Glomerular visceral epithelial cell (primary cell): ENCODE measurements at regions not wholly inside any gene's neighbourhood (a gene's known extent, or its start where the extent isn't known, plus 50 kb on each side); places are given as distances from the start of the nearest gene placed in this dataset.

Experiments
- DNase-seq: peaks from one replicate; pipeline ENCODE4 v3.0.0-alpha.2; 2016; ENCODE audit errors: extremely low spot score

DNA sequence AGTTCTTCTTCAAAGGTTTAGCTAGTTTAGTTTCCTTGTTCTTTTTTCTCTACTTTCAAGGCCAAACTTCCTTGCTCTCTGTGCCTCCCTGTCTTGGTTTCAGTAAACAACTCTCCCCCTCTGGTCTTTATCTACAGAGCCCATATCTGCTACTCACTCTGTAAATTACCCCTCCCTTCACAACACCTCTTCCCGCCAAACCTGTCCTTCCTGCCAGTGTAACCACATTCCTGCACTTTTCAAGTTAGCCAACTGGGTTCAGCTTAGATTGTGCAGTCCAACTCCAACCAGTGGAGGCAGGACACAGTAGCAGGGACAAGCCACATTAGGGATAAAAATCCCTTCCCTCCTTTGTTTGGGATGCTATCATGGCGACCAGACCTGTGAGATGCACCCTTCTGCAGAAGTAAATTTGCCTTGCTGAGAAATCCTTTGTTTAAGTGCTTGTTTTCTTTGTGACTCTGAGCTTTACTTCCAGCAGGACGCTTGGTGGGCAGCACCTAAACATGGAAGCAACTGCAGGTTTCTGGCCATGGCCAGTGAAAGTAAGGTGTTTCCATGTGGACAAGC, 706.0 kb downstream of the KCNJ3 start:
- DNase-seq: no peak

DNA sequence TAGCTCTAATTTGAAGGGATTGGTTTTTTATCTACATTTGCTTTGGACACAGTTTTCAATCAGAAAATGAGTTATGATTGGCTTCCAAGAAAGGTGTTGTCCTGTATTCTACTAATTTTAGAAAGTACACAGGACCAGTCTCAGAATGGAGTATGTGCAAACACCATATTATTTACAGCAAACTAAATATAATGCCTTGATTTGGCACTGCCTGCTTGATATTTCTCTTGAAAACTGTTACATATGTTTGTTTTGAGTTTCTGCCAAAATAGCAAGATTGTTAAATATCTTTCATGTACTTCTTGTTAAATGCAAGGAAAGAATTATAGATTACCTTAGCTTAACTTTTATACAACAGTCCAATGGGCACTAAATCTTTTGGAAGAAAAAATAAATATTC, 694.9 kb downstream of the KCNJ3 start:
- DNase-seq: no peak

DNA sequence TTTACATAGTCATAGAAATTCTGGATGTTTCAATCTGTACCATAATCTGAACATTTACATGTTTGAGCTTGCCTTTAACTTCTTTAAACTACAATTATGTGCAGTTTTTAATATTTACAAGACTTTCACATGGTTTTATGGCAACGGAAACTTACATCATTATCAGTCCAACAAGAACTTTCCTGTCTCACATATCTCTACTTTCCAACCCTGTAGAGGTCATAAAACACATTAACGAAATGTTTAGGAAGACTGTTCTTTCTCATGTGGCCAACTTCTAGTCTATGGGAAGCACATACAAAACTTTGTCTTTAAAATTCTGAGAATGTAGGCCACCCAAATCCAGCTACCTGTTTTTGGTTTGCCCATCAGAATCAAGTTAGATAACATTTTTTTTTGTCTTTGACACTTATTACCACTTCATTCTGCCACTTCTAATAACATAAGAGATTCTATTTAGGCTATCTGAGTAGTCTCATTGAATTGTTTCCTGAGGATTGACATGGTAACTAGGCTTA, 693.2 kb downstream of the KCNJ3 start:
- no peak for DNase-seq

DNA sequence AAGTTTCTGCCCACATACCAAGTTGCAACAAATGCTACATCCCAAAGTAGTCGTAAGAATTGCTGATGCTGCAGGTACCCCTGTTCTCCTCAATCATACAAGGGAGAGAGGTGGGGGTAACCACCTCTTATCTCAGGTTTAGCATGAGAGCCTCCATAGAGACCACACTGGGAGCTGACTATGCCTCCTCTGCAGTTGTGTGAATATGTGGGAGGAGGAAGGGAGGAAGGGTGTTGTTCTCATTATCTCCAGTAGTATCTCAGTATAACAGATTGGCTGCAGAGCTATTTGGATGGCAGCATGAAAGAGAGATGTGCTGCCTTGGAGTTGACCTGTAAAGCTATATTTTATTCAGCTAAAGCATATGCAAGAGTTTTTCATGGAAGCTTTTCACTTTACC, 690.7 kb downstream of the KCNJ3 start:
- DNase-seq: no peak

DNA sequence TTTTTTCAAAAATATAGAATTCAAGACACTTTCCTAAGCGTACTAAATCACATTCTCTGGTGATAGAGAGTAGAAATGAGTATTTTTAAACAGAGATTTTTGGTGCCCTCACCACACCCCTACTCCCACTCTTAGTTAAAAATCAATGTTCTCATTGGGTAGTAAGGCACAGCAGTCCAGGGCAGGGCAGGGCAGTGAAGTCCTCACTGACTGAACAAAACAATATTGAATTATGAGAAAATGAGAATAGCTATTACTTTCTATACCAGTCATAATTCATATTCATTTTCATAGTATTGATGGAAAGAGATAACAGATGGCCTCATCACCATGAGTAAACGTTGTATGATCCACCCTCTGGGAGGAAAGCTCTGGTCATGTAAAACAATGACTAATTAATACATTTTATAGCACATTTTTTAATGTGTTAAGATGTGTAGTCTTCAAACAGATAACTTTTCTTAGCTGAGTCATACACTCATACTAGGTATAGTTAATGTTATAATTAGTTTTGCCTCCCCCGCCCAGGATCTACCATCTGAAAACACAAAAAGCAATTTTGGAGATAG, 686.1 kb downstream of the KCNJ3 start:
- DNase-seq: no peak

DNA sequence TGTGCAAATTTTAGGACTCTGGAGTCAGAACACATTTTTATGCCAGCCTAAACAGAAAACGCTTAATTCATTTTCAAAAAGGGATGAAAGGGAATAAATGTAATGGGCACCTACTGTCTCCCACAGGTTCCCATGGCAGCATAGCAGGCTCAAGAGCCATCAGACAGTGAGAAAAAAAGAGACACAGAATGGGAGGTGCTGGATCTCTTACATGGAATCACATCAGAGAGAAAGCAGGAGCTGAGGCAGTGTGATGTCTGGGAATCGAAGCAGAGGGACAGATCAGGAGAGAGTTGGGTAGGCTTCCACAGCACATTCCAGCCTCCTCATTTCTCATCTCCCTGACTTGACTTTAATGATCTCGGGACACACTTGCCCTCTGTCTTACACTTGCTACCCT, 684.3 kb downstream of the KCNJ3 start:
- DNase-seq: no peak

DNA sequence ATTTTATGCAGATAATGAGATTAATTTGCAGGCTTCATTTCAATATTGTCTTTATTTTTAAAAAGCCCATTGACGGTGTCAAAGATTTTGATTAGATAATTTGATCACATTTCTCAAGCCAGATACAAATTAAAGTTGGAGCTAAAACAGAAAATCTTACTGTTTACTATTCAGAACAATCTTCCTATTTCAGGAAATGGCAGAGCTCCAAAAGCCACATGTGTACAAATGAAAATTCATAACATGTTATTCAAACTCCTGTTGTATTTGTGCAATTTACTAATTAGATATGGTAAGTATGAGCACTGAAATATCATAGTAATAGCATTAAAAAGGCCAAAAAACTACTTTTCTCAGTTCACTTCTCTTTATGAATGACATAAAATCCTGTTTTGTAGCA, 682.9 kb downstream of the KCNJ3 start:
- no peak for DNase-seq

DNA sequence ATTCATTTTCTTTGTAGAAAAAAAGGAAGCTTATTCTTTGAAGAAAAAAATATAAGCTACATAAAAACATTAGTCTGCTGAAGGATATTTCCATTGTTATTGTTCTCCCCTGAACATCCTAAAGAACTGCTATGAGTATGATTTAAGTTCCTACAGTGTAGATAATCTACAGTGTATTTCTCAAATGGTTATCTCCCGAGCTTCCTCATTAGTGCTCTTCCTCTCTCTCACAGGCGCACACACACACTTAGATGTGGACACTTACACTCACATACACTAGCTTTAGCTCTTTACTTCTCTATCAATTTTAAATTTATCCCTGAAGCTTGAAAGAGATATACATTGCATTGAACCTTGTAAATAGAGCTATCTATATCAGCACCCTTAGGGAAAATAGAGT, 681.0 kb downstream of the KCNJ3 start:
- no peak for DNase-seq

DNA sequence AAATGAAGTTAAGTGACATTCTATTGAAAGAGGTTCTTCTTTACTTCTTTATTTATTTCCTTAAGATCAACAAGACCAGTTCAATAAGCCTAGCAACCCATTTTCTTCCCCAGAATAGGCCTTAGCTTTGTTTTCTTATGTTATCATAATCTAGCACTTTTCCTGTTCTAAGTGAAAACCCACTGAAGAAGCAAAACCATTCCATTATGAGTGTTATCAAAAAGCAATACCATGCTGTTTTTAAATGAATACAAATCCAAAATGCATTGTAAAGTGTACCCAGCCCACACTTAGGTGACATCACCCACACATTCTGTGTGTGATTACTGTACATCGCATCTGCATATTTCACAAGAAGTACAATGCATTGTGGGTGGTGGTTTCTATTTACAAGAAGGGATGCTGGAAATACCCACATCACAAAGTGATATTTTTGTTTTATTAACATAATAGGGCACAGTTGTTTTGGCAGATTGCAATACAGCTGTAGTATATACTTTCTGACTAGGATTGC, 679.5 kb downstream of the KCNJ3 start:
- no peak for DNase-seq

DNA sequence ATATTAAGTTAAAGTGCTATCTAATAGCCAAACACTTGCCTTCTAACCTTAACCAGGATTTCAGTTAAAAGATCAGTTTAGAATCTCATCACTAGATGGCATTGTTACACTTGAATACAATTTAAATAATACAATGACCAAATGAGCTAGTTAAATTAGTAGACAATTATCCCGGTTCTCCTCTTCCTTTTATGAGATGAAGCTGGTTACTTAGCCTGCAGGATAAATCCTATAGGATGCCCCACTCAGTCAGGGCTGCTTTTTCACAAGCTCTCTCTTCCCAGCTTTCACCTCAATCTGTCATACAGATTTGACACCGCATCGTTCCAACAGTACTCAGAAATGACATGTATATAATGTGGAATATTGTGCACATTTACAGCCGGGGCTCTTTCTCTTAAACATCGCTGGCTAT, 678.8 kb downstream of the KCNJ3 start:
- DNase-seq: peak; percentile 18

DNA sequence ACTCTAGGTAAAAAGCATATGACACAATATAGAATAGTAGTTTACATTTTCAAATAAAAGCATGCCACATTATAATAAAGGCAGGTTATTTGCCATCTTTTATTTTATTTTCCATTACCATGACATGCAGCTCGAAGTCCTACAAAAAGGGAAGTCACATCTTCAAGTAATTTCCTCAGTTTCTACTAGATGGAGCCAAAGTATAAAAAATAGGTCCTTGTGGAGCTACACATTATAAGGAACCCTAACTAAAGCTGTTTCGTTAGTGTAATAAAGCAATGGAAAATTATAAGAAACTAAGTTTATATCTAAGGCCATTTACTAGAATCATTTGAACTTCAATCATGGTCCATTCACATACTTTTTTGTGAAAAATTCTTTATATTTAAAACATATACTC, 674.5 kb downstream of the KCNJ3 start:
- DNase-seq: peak; percentile 8

DNA sequence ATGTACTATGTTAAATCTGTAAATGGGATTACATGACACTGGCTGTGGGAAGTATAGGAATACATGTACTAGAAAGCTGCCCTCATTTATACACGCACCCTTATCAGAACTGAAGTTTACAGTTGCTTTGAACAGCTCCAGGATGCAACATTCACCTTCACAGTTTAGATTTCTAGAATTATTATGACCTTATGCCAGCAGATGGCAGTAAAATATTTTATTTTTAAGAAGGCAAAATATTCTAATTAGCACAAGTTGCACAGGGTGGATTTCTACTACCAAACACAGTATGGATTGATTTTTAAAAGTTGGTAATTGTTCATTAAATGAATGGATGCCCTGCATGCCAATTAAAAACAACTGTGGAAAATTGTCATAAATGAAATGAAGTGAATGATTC, 670.4 kb downstream of the KCNJ3 start:
- DNase-seq: peak; percentile 11

DNA sequence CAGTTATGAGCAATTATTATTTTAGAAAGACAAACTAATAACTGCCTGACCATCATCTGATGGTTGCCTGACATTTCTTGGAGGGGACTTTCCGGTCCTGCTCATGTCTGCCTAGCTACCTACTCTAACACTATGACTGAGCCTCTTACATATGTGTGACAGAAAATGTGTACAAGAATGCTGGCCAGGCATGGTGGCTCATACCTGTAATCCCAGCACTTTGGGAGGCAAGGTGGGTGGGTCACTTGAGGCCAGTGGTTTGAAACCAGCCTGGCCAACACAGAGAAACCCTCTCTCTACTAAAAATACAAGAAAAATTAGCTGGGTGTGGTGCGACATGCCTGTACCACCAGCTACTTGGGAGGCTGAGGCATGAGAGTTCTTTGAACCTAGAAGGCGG, 666.3 kb downstream of the KCNJ3 start:
- no peak for DNase-seq

DNA sequence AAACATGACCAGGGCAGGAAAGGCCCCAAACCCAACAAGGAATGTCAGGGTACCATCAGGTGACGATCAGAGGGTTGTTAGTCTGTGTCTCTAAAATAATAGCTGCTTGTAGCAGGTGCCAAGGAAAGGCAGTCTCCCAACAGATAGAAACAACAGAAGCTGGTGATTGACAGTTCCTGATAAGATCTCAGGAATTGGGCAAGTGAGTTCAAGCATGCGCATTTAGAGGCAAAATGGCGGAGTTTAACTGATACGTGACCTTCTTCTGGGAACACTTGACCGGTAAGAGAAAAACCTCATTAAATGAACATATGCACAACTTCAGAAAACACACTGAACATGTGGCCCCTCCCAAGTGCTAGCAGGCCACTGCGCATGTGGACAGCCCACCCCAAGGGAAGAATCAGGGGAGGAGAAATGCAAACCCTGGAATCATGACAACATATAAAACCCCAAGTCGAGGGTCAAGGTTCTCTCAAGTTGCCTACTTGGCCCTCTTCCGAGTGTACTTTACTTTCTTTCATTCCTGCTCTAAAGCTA, 664.9 kb downstream of the KCNJ3 start:
- no peak for DNase-seq

DNA sequence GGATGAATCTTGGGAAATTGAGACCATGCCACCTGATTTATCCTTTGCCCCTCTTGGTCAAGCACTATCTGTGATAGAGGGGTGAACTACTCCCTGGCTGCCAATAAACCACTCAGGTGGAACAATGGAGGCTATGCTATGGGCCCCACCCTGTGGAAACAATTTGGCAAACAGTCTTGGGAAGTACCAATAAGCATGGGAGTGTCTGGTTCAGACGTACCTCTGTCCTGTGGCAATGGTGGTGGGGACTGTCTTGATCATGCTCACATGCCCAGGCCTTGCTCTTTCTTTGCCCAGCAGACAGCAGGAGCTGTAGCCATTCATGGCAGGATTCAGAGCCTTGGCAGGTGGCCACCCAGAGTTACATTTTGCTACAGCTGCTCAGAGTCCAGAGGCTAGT, 658.7 kb downstream of the KCNJ3 start:
- DNase-seq: no peak

DNA sequence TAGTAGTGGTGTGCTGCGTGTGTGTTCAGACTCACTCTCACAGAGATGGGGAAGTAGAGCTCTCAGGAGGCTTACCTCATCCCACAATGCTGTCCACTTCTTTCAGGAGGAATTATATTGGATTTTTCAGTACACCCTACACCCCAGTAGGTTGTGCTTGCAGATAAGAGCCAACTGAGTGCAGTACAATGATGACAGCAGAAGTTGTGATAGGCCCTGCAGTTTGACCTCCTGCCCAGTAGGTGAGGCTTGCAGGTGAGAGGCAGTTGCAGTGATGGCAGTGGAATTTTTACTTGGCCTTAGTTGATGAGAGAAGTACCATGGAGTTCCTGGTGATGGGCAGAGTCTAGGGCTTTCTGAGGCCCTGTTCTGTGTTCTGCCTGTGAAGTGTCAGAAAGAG, 657.8 kb downstream of the KCNJ3 start:
- no peak for DNase-seq

DNA sequence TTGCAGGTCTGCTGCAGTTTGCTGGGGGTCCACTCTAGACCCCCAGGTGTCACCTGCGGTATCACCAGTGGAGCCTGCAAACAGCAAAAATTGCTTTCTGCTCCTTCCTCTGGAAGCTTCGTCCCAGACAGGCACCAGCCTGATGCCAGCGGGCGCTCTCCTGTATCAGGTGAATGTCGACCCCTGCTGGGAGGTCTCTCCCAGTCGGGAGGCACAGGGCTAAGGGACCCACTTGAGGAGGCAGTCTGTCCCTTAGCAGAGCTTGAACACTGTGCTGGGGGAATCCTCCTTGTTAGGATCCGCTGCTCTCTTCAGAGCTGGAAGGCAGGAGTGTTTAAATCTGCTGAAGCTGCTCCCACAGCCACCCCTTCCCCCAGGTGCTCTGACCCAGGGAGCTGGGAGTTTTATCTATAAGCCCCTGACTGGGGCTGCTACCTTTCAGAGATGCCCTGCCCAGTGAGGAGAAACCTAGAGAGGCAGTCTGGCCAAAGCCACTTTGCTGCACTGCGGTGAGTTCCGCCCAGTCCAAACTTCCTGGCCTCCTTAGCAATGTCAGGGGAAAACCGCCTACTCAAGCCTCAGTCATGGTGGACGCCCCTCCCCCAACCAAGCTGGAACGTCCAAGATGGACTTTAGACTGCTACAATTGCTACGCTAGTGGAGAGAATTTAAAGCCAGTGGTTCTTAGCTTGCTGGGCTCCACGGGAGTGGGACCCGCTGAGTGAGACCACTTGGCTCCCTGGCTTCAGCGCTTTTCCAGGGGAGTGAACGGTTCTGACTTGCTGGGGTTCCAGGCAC, 652.5 kb downstream of the KCNJ3 start:
- no peak for DNase-seq

DNA sequence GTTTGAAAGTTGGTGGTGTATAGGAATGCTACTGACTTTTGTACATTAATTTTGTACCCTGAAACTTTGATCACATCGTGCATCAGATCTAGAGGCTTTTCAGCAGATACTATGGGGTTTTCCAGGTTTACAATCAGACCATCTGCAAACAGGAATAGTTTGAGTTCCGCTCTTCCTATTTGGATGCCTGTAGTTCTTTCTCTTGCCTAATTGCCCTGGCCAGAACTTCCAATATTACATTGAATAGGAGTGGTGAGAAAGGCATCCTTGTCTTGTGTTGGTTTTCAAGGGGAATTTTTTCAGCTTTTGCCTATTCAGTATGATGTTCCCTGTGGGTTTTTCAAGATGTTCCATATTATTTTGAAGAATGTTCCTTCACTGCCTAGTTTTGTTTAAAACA, 633.5 kb downstream of the KCNJ3 start:
- no peak for DNase-seq

DNA sequence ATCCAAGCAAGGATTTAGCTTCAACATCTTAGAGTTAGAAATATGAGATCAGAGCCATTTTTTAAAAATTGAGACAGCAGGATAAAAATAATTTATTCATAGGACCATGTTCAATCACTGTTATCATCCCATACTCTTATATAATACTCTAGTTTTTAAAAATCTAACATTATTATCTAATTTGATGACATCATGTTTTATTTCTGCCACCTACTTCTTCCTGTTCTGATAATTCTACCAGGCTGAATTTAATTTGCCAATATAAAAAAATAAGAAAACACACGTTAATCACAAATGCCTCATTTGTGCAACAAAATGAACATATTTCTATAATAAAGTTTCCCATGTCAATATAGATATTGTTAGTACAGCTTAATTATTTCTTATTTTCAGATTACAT, 621.7 kb downstream of the KCNJ3 start:
- DNase-seq: no peak

DNA sequence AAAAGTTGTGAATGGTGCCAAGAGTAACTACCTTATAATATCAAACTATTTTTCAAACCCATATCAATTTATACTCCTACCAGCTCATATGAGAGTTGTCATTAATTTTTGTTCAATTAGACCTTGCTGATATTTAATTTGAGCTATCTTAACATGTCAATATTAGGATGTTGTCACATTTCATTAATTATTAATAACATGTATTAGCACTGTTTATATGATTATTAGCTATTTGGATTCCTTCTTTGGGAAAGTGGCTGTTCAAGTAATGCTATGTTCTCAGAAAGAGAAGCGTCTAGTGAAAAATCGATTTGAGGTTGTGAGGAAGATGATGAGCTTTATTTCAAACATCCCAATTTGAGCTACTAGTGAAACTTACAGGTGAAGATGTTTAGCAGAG, 620.2 kb downstream of the KCNJ3 start:
- no peak for DNase-seq

DNA sequence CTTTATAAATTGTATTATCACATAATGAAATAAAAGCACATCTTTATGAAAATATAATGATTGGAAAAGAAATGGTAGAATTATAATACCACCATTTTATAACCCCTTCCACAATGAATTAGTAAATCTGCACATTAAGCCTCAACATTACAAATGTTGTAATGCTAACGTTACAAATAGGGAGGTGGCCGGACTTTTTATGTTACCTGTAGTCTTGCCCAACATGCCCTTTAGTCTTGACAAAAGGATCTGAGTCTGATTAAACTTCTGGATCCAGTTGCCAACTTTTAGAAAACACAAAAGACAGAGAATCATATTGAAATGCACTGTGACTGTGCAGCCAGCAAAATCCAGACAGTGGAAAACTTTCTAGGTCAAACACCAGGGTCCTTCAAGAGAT, 617.3 kb downstream of the KCNJ3 start:
- DNase-seq: no peak

DNA sequence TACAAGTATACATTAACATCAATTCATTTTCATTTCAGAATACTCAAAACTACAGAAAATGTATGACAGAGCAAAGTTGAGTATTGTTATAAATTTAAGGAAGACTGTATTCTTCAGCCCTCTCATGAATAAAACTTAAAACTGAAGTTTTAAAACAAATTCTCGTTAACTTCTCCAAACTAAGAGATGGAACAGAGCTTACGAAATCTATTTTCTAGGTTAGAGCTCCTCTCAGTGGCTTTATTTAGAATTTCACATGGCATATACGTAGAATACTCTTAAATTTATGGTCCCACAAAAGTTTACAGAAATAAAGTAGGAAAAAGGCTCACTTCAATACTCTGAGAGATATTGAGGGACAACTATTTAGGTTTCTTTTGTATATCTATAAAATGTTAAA, 612.1 kb downstream of the KCNJ3 start:
- peak; percentile 40 for DNase-seq

DNA sequence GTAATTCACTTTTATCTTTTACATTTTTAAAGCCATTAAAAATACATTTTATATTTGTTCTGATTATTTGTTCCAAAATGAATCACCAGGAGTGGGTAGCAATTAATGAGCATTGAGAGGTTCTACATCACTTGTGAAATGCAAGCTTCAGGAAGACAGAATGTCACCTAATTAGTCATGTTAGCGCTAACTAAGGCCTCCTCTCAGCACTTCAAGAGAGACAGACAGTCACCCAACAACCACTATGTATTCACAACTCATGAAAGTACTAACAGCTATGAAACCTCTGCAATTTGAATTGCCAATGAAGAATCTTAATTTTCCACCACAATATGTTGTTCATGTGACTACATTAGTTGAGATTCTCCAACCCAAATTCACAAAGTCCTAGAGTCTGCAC, 611.0 kb downstream of the KCNJ3 start:
- DNase-seq: no peak
